ENCODE measurements at regions not wholly inside any gene's neighbourhood (a gene's known extent, or its start where the extent isn't known, plus 50 kb on each side); places are given as distances from the start of the nearest gene placed in this dataset.

DNA sequence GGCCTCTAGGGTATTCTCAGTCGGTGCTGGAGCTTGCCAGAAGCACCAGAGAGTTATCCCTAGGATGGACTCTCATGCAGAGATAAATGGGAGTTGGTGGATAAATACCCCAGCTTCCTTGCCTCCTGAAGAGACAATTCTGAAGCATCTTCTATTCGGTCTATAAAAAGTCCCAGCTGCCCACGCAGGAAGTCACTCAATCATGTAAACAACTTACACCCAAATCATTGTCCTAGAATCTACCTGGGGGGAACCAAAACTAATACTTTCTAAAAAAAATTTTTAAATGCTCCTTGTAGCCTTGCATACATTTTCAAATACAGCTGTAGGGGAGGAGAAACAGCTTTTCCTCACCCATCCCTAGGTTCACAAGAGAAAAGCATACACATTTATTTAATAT is 66.6 kb upstream of the ELAC2 start:
- no peak for DNase-seq

DNA sequence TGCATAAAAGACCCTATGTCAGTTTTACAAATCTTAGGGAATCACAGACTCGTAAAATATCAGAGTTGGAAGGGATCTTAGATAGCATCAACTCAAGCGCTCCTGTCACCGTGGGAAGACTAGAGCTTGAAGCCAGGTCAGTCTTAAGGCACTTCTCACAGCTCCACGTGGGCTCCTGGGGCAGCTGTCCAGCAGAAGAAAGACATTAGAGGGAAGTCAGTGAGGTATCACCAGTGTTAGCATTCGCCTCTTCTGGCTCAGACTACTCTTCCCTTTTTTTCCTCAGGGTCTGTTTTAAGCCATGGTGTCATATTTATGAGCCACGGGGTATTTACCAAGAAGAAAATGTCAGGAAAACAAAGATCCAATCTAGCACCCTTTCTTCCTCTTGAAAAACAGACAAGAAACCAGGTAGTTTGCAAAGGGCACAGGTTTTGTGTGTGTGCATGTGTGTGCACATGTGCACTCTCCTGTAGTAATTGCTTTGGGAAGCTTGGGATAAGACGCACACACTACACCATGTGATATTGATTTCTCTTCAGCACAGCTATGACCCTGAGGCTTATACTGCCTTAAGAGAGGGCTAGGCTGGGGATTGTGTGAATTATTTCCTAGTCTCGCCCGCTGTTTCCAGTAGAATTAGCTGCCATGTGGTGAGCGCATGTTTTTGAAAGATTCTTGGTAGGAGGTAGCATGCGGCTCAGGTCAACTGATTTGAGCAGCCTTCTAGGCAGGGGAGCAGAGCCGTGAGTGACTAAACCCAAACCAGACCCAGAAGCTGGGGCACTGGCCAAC is 61.0 kb upstream of the ELAC2 start:
- peak; percentile 21 for DNase-seq

DNA sequence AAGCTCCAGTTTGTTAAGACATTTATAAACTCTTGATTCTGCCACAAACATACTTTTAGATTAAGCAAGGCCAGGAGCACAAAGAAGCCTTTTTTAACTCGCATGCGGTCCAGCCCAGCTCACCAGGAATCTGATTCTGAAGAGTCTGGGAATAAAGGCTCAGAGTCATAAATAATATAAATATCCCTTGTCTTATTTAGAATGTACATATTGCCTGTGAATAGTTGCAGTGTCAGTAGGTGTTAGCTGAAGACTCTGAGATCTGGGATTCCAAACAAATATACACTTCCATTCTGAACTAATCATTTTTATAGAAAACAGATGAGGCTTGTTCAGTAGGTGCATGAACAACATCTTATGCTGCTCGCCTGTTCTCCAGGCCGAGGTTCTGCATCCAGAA is 59.1 kb upstream of the ELAC2 start:
- no peak for DNase-seq

DNA sequence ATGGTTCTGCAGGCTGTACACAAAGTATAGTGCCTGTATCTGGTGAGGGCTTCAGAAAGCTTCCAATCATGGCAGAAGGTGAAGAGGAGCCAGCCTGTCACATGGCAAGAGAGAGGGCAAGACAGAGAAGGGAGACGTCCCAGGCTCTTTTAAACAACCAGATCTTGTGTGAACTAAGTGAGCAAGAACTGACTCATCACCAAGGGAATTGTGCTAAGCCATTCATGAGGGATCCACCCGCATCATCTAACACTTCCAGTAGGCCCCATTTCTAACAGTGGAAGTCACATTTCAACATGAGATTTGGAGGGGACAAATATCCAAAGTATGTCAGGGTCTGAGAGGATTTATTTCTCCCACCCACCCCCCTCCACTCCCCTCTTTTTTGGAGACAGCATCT is 56.2 kb upstream of the ELAC2 start:
- peak; percentile 87 for DNase-seq

DNA sequence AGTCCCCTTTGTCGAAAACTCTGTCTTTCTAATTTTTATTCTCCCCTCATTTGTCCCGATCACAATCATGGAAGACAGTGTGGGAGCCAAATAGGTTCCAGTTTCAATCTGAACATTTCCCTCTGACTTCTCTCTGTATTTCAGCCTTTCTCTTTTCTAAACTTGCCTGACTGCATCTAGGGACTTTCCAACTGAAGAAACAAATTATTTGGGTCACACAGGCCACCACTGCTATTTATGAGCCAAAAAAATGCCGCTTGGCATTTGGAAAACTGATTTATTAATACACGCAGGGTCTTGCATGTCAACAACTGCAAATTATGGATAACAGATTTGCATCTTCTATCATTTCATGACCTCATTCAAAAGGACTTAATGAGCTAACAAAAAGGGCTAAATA is 55.2 kb upstream of the ELAC2 start:
- DNase-seq = no peak

DNA sequence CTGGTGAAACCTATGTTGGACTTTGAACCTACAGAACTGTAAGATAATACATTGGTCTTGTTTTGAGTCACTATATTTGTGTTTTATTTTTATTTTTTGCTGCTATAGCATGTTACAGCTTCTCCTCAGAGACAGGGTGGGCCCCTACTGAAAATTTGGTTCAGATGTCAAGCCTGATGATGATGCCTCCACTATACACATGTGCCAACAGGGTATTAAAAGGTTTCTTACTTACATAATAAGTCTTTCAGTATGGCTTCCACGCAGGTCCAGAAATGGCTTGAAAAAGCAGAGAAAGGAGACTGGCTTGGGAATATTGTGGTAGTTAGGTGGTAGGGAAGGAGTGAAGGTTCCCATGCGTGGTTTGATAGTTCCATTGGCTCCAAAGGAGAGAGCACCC is 52.9 kb upstream of the ELAC2 start:
- no peak for DNase-seq

DNA sequence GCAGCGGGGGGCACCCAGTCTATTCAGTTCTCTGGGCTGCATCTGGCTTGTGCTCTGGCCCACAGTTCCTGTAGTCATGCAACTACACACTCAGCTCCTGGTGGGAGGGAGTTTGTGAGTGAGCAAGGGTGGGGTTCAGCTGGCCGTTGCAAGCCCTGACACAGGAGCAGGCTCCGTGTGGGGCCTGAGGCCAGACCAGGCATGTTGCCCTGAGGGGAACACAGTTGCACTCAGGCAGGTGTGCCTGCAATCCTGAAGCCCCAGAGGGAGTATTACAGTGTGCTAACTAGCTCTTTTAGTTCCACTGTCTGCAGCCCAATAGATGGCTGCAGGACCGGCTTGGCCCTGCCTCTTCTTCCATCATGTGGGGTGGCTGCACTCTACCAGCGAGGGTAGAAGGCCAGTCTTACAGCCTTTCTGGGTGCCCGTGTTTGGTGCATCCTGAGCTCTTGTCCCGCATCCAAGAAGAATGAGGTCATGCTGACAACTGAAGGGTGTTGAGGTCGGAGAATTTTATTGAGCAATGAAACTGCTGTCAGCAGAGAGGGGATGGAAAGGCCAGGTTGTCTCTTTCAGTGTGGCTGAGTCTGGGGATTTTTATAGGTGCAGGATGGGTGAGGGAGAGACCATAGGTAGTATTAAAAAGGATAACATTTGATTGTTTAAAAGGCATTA is 49.9 kb upstream of the ELAC2 start:
- no peak for DNase-seq
